ENCODE measurements at regions not wholly inside any gene's neighbourhood (a gene's known extent, or its start where the extent isn't known, plus 50 kb on each side); places are given as distances from the start of the nearest gene placed in this dataset.

DNA sequence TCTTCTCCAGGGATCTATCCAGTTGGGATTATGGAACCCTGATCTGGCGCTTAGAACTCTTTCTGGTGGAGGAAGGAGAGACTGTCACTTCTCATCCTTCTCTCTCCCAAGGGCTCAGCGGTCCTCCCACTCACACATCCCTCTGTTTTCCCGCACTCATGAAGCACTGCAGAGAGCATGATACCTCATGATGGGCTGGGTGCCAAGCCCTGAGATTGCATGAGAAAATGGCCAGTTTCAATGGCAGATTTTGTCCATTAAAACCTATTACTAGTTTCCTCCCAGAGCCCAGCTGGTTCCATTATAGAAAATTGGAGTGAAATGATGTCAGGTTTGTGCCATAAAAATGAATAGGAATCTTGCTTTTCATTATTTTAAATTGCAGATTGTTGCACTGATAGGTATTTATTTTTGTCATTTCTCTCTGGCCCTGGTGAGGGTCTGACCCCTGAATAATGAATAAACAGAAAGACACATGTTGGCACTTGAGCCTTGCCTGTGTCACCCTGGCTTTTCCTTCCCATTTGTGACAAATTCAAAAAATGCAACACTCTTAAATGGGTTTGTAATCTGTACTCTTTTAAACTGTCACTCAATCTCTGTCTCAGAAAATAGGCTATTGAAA is 1151.1 kb downstream of the TYW1 start:
- TF ChIP-seq POLR2A (IDR thresholded peaks at IDR 0.05), result no peak
- TF ChIP-seq, protein P1, sequence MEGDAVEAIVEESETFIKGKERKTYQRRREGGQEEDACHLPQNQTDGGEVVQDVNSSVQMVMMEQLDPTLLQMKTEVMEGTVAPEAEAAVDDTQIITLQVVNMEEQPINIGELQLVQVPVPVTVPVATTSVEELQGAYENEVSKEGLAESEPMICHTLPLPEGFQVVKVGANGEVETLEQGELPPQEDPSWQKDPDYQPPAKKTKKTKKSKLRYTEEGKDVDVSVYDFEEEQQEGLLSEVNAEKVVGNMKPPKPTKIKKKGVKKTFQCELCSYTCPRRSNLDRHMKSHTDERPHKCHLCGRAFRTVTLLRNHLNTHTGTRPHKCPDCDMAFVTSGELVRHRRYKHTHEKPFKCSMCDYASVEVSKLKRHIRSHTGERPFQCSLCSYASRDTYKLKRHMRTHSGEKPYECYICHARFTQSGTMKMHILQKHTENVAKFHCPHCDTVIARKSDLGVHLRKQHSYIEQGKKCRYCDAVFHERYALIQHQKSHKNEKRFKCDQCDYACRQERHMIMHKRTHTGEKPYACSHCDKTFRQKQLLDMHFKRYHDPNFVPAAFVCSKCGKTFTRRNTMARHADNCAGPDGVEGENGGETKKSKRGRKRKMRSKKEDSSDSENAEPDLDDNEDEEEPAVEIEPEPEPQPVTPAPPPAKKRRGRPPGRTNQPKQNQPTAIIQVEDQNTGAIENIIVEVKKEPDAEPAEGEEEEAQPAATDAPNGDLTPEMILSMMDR (IDR thresholded peaks at IDR 0.05), result no peak
